T-helper 2 cell treated with Interferon-gamma antibody and Interleukin-4, amounts not matched to agents 5 μg/mL and 100 μg/mL, for 36 hours (primary cell): ENCODE measurements at regions not wholly inside any gene's neighbourhood (a gene's known extent, or its start where the extent isn't known, plus 50 kb on each side); places are given as distances from the start of the nearest gene placed in this dataset.
A peak's percentile ranks its signal among the peaks of the same experiment; 100 is the strongest.
"Not testable (repeated sequence)": the region's sequence is repeated elsewhere in the genome, so short reads cannot be mapped to it uniquely, and the experiment has no call there.

Source experiments
- DNase-seq: peaks from one replicate; pipeline ENCODE4 v3.0.0; 2021; ENCODE audit warnings: low spot score
- H3K27ac Mint-ChIP-seq: one replicate; pipeline ENCODE4 v1.8.0; 2021; ENCODE audit warnings: mild to moderate bottlenecking, mixed read lengths
- H3K27me3 Mint-ChIP-seq: one replicate; pipeline ENCODE4 v1.8.0; 2021; ENCODE audit warnings: low read depth, mixed read lengths
- H3K36me3 Mint-ChIP-seq: one replicate; pipeline ENCODE4 v1.8.0; 2021; ENCODE audit warnings: low read depth, mixed read lengths
- H3K4me1 Mint-ChIP-seq: one replicate; pipeline ENCODE4 v1.8.0; 2021; ENCODE audit warnings: low read depth, mixed read lengths
- H3K4me3 Mint-ChIP-seq: one replicate; pipeline ENCODE4 v1.8.0; 2022; ENCODE audit warnings: mild to moderate bottlenecking, moderate library complexity, mixed read lengths
- H3K9me3 Mint-ChIP-seq: one replicate; pipeline ENCODE4 v1.8.0; 2021; ENCODE audit warnings: mixed read lengths

- Mint-ChIP-seq H3K9me3 (no peaks in the 10 kb centered on the region), H3K36me3 (no peaks in the 10 kb centered on the region), H3K4me3 (no peak overlapping the region), H3K4me1 (no peaks in the 10 kb centered on the region), H3K27ac (no peak overlapping the region), H3K27me3 (peaks cover 9% of the 10 kb centered on the region)
- DNase-seq: no peak
These were observed 146.6 kb upstream of the TUT7 start for GRCh38 chr9:86500667-86501435.

GRCh38 chr9:86500031-86500430, 145.8 kb upstream of the TUT7 start:
- H3K36me3 Mint-ChIP-seq: no peaks in the 10 kb centered on the region
- H3K27me3 Mint-ChIP-seq: peaks cover 9% of the 10 kb centered on the region
- H3K27ac Mint-ChIP-seq: no peak overlapping the region
- H3K4me1 Mint-ChIP-seq: no peaks in the 10 kb centered on the region
- no peak overlapping the region for H3K4me3 Mint-ChIP-seq
- no peaks in the 10 kb centered on the region for H3K9me3 Mint-ChIP-seq
- DNase-seq: no peak

- Mint-ChIP-seq H3K9me3 (no peaks in the 10 kb centered on the region), H3K27me3 (peaks cover 5% of the 10 kb centered on the region), H3K4me1 (no peaks in the 10 kb centered on the region), H3K36me3 (no peaks in the 10 kb centered on the region), H3K27ac (no peak overlapping the region), H3K4me3 (no peak overlapping the region)
- DNase-seq: no peak
These were observed 140.5 kb upstream of the TUT7 start for GRCh38 chr9:86494644-86495111.

- Mint-ChIP-seq H3K27me3 (no peaks in the 10 kb centered on the region), H3K27ac (no peak overlapping the region), H3K36me3 (no peaks in the 10 kb centered on the region), H3K4me1 (no peaks in the 10 kb centered on the region), H3K4me3 (no peak overlapping the region), H3K9me3 (no peaks in the 10 kb centered on the region)
- no peak for DNase-seq
These were observed 137.5 kb upstream of the TUT7 start for GRCh38 chr9:86491468-86492266.

GRCh38 chr9:86488794-86489193, 134.6 kb upstream of the TUT7 start:
- no peak overlapping the region for H3K27ac Mint-ChIP-seq
- DNase-seq: no peak
- no peaks in the 10 kb centered on the region for H3K9me3 Mint-ChIP-seq
- H3K4me1 Mint-ChIP-seq: peaks cover 8% of the 10 kb centered on the region
- H3K36me3 Mint-ChIP-seq: no peaks in the 10 kb centered on the region
- H3K27me3 Mint-ChIP-seq: no peaks in the 10 kb centered on the region
- no peak overlapping the region for H3K4me3 Mint-ChIP-seq

GRCh38 chr9:86488345-86488744, 134.1 kb upstream of the TUT7 start:
- H3K9me3 Mint-ChIP-seq: no peaks in the 10 kb centered on the region
- no peak overlapping the region for H3K27ac Mint-ChIP-seq
- peaks cover 8% of the 10 kb centered on the region for H3K4me1 Mint-ChIP-seq

GRCh38 chr9:86487838-86488233, 133.6 kb upstream of the TUT7 start:
- H3K4me1 Mint-ChIP-seq: peaks cover 8% of the 10 kb centered on the region

More at GRCh38 chr9:86488345-86488744, 134.1 kb upstream of the TUT7 start:
- H3K27me3 Mint-ChIP-seq: no peaks in the 10 kb centered on the region
- H3K4me3 Mint-ChIP-seq: no peak overlapping the region
- no peaks in the 10 kb centered on the region for H3K36me3 Mint-ChIP-seq
- DNase-seq: no peak

GRCh38 chr9:86486891-86487837, 133.0 kb upstream of the TUT7 start:
- H3K4me1 Mint-ChIP-seq: peaks cover 8% of the 10 kb centered on the region
- no peak for DNase-seq
- no peak overlapping the region for H3K27ac Mint-ChIP-seq
- H3K9me3 Mint-ChIP-seq: no peaks in the 10 kb centered on the region
- H3K4me3 Mint-ChIP-seq: no peak overlapping the region
- no peaks in the 10 kb centered on the region for H3K27me3 Mint-ChIP-seq
- no peaks in the 10 kb centered on the region for H3K36me3 Mint-ChIP-seq

More at GRCh38 chr9:86487838-86488233, 133.6 kb upstream of the TUT7 start:
- Mint-ChIP-seq H3K4me3 (no peak overlapping the region), H3K27me3 (no peaks in the 10 kb centered on the region), H3K27ac (no peak overlapping the region), H3K36me3 (no peaks in the 10 kb centered on the region), H3K9me3 (no peaks in the 10 kb centered on the region)
- DNase-seq: no peak

GRCh38 chr9:86485359-86485758, 131.1 kb upstream of the TUT7 start:
- DNase-seq: peak; percentile 29
- H3K36me3 Mint-ChIP-seq: no peaks in the 10 kb centered on the region
- H3K27me3 Mint-ChIP-seq: peaks cover 2% of the 10 kb centered on the region
- no peaks in the 10 kb centered on the region for H3K9me3 Mint-ChIP-seq
- no peak overlapping the region for H3K4me3 Mint-ChIP-seq
- H3K27ac Mint-ChIP-seq: no peak overlapping the region
- H3K4me1 Mint-ChIP-seq: peaks cover 8% of the 10 kb centered on the region

- H3K4me3 Mint-ChIP-seq: no peak overlapping the region
- no peaks in the 10 kb centered on the region for H3K36me3 Mint-ChIP-seq
- H3K9me3 Mint-ChIP-seq: no peaks in the 10 kb centered on the region
- H3K27me3 Mint-ChIP-seq: peaks cover 2% of the 10 kb centered on the region
- DNase-seq: no peak
- no peak overlapping the region for H3K27ac Mint-ChIP-seq
- H3K4me1 Mint-ChIP-seq: peaks cover 8% of the 10 kb centered on the region
These were observed 129.3 kb upstream of the TUT7 start for GRCh38 chr9:86483496-86483895.

- peaks cover 8% of the 10 kb centered on the region for H3K4me1 Mint-ChIP-seq
- no peak overlapping the region for H3K4me3 Mint-ChIP-seq
- peaks cover 6% of the 10 kb centered on the region for H3K27me3 Mint-ChIP-seq
- no peaks in the 10 kb centered on the region for H3K9me3 Mint-ChIP-seq
- H3K36me3 Mint-ChIP-seq: no peaks in the 10 kb centered on the region
- DNase-seq: no peak
- no peak overlapping the region for H3K27ac Mint-ChIP-seq
These were observed 127.3 kb upstream of the TUT7 start for GRCh38 chr9:86481466-86481865.

GRCh38 chr9:86475255-86475654, 121.0 kb upstream of the TUT7 start:
- H3K36me3 Mint-ChIP-seq, H3K9me3 Mint-ChIP-seq: not testable (repeated sequence)

GRCh38 chr9:86471171-86471815, 117.1 kb upstream of the TUT7 start:
- H3K27ac Mint-ChIP-seq: no peak overlapping the region
- H3K36me3 Mint-ChIP-seq: no peaks in the 10 kb centered on the region
- no peaks in the 10 kb centered on the region for H3K9me3 Mint-ChIP-seq
- DNase-seq: no peak
- no peak overlapping the region for H3K4me3 Mint-ChIP-seq
- H3K27me3 Mint-ChIP-seq: no peaks in the 10 kb centered on the region
- H3K4me1 Mint-ChIP-seq: no peaks in the 10 kb centered on the region

More at GRCh38 chr9:86475255-86475654, 121.0 kb upstream of the TUT7 start:
- DNase-seq, H3K27me3 Mint-ChIP-seq, H3K4me3 Mint-ChIP-seq, H3K4me1 Mint-ChIP-seq, H3K27ac Mint-ChIP-seq: not testable (repeated sequence)
